Tibial nerve (tissue), 4 donors: ENCODE measurements at regions not wholly inside any gene's neighbourhood (a gene's known extent, or its start where the extent isn't known, plus 50 kb on each side); places are given as distances from the start of the nearest gene placed in this dataset.
"Not testable (repeated sequence)": the region's sequence is repeated elsewhere in the genome, so short reads cannot be mapped to it uniquely, and the experiment has no call there.

Source experiments
- CTCF ChIP-seq, 5 experiments: fragments of 200-600 bp in 3 of 5; fragments of 450-650 bp in 2 of 5; sonication (generic) in 3 of 5; IDR thresholded peaks; one replicate each; pipeline ENCODE4 v1.5.1; 2016 to 2019; ENCODE audit warnings: antibody characterized with exemption in 5 of 5, mild to moderate bottlenecking in 3 of 5, moderate library complexity in 2 of 5
- EP300 ChIP-seq, 2 donors: sonication (generic); formaldehyde crosslinking; IDR thresholded peaks; one replicate each; pipeline ENCODE4 v1.6.1; 2017; ENCODE audit warnings: antibody characterized with exemption in 2 of 2, mild to moderate bottlenecking in 1 of 2
- POLR2A ChIP-seq, 2 donors: fragments of 450-650 bp; IDR thresholded peaks; one replicate each; pipeline ENCODE4 v1.6.1; 2017; ENCODE audit warnings: antibody characterized with exemption in 2 of 2, mild to moderate bottlenecking in 2 of 2, moderate library complexity in 2 of 2

GRCh38 chr14:56007491-56007890 is 110.7 kb upstream of the PELI2 start:
- TF ChIP-seq CTCF, POLR2A, EP300 (IDR thresholded peaks at IDR 0.05): not testable (repeated sequence)
